Stimulated activated CD4-positive, alpha-beta T cell treated with anti-CD3 and anti-CD28 coated beads, Interleukin-2, amount 100 ng/mL, for 48 hours (primary cell): ENCODE measurements at regions not wholly inside any gene's neighbourhood (a gene's known extent, or its start where the extent isn't known, plus 50 kb on each side); places are given as distances from the start of the nearest gene placed in this dataset.

Experiments
- DNase-seq, 2 donors: peaks; one replicate each; pipeline ENCODE4 v3.0.0-alpha.2; 2020

DNA sequence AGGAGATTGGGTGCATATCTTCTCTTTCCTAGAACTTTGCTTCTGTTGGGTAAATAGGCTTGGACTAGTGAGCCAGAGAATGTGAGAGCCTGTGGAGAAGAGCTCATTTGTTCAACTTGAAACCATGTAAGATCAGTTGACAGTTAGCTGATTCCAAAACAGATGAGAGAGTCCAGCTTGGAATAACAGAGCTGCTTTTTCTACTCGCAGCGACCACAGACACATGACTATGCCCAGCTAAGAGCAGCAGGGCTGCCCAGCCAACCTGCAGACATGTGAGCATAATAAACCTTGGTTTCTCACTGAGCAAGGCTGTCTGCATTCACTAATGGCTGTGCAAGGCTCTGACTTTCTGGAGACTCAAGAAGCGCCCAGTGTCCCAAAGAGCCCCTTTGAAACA lies 209.2 kb downstream of the C12orf75 start:
- DNase-seq: no peak

GRCh38 chr12:105547786-105548185 lies 217.3 kb downstream of the C12orf75 start:
- no peak for DNase-seq

GRCh38 chr12:105548626-105549025 lies 218.1 kb downstream of the C12orf75 start:
- DNase-seq: no peak

DNA sequence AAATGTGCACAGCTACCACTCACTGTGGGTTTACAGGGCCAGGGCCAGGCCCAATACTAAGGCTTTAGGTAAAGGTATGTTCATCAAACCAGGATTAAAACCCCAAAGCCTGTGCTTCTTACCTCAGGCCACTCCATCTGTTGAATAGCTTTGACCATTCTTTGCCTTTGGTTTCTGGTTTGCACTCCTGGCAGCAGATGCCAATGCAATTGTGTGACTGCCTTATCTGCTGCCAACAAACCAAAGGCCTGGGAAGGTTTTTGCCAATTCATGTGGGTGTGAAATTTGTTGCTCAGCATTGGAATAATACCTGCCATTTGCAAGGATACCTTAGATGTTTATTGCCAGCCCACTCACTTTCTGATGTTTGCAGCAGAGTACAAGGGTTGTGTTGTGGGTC lies 221.6 kb downstream of the C12orf75 start:
- no peak for DNase-seq

DNA sequence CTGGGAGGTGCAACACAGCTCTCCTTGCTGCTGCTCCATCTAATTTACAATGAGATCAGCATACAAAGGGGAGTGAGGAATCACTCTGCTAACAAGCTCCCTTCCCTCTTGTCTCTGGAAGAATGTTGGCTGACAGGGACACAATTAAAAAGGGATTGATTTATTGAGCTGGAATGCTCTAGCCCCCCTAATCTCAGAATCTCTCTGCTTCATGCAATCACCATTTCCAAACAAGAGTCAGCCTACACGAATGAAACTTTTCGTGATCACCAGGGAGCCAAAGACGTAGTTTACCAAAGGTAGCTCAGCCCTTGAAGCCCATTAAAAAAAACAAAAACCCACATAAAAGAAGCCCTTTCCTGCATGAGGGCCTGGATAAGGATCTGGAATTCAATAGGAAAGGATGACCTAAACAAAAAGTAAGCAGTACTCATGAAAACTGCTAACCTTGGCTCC lies 223.8 kb downstream of the C12orf75 start:
- no peak for DNase-seq

DNA sequence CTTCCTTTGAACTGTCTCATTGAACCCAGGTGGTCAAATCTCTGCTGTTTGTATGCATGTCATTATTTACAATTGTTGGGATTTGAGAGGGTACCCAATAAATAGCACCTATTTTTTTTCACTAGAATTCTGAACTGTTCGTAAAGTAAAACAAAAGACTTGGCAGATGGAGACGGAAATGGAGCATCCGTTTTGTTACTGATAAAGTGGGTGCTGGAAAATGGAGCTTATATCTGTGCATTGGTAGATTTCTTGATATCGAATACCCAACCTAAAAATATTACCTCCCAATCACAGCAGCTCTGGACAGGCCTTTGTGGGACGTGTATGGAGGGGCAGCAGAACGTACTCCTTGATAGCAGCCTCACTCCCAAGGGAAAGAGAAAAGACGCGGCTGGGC lies 224.4 kb downstream of the C12orf75 start:
- DNase-seq: no peak

GRCh38 chr12:105555556-105556295 lies 225.2 kb downstream of the C12orf75 start:
- no peak for DNase-seq

DNA sequence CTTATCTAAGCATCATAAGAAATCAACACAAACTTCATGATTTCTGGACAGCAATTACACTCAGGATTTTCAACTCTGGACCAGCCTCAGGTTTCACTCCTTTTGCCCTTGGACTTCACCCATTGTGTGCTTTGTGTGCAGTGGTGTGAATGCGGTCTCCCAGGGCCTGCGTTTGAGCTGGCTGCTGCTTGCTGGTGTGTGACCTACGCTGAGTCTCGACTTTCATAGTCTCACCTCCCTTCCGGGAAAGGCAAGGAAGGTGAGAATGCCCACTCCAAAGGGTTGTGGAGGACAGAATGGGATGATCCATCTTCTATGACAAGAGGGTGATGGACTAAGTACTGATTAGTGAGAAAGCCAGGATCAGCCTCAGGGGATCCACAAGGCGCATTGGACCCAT lies 228.8 kb downstream of the C12orf75 start:
- DNase-seq: no peak

DNA sequence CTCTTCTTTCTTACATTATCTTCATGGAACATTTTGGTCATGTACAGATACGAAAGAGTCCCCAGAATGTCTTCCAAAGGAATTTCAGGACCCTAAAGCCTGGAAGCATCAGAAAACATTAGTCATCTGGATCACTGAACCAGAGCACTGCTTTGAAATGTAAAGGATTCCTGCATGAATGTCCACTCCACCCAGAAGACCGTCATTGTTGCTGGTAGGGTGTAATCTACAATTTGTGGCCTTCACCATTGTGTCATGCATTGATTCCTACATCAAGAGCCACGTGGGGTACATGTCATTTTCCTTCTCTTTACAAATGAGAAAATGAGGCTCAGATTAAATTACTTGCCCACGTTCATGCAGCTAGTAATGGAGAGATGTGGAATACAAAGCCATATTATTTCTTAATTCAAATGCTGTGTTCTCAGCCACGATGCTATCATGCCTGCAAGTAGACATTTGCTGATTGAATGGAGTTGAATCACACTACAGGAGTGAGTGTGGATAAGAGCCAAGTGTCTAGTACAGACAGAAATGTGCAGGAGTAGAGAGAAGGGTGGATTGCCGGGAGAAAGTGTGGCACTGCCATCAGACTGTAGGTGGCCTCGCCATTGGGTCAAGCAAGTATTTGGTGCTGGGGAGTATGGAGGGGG lies 231.2 kb downstream of the C12orf75 start:
- no peak for DNase-seq

- no peak for DNase-seq
Measured at GRCh38 chr12:105562199-105562971, 231.9 kb downstream of the C12orf75 start.

- DNase-seq: no peak
Measured at GRCh38 chr12:105567061-105567460, 236.6 kb downstream of the C12orf75 start.

GRCh38 chr12:105569886-105570285 lies 239.4 kb downstream of the C12orf75 start:
- no peak for DNase-seq

DNA sequence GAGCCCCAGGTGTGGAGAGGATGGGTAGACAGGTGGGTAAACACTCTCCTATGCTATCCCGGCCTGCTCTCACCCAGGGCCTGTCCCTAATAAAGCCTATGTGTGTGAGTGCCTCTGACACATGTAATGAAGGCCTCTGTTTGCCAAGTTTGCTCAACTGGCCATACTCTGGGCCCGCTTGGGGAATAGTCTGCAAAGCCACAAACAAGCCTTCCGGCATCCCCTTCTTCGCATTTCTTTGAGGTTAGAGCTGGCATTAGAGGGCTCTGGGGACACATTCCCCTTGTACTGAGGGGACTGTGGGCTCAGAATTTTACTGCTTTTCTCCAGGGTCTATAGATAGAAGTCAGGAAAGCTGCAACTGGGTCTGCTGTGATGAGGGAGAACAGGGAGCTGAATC lies 240.5 kb downstream of the C12orf75 start:
- DNase-seq: no peak

DNA sequence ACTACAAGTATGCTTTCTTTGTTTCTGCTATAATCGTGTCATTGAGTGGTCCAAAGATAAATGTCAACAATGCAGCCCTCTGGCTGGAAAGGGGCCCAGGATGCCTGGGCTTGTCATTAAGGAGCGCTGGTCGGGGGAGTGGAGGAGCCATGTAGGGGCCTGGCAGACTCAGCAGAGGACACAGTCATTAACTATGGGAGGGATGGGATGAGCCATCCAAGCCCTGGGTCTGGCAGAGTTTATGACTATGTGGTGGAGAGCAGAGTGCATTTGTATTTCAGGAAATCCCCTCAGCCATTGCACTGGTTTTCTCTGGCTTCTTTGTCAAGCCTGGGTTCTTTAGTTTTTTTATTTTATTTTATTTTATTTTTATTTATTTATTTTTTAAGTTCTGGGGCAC lies 243.1 kb downstream of the C12orf75 start:
- no peak for DNase-seq

DNA sequence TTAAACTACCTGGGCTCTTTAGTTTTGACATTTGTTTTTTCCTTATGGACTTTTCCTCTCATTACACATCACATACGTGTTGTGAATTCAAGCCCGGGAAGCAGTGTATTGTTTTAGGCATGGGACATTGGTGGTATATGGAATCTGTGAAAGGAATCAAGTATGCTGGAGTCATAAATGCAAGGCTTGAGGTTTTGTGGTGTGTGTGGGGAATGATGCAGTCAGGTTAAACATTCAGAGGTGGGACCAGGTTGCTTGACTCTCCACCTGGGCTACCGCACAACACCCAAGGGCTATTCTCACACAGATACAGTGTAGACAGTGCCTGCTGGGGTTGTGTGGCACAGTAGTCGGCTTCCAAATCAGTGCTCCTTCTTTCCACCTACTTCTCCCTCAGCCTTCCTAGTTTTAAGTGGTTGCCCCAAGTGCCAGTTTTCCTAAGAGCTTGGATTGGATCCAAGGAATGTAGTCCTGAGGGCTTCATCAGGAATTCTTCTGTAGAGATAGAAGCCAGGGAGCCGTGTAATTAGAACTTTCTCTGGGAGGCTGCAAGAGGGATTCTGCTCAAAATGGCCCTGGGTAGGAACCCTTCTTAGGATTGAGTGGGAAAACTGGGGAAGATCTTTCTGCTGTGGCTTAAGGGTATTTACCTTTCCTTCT lies 243.7 kb downstream of the C12orf75 start:
- no peak for DNase-seq

DNA sequence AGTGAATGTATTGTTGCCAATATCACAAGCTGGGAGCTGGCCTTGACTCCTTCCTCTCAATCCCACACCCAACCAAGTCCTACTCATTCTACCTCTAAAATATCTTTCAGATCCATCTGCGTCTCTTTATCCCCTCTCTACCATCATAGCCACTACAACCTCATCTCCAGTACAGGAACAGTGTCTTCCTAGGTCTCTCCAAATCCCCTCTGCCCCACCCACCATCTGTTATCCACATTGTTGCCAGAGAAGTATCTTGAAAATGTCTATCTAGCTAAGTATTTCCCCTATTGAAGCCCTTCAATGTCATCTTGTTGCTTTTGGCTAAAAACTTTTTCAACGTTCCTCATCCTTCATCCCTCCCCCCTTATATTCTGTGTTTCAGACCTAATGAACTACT lies 244.7 kb downstream of the C12orf75 start:
- no peak for DNase-seq

DNA sequence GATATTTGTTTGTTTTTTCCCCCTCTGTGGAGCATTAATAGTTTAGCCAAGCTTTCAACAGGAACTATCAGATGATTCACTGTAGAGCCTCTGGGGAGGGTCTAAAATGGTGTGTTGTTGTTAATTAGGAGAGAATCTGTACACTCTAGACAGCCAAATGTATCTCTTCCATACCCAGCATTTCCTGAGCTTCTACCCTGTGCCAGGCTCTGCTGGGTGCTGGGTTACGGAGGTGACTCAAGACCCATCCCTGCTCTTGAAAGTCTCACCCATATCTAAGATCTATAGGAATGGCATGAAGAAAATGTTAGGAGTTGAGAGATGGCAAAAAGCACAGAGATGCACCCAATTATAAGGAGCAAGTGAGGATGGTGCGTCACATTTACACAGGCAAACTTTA lies 245.8 kb downstream of the C12orf75 start:
- no peak for DNase-seq

- DNase-seq: no peak
Measured at GRCh38 chr12:105580821-105581352, 250.4 kb downstream of the C12orf75 start.

- no peak for DNase-seq
Measured at GRCh38 chr12:105581420-105581819, 250.9 kb downstream of the C12orf75 start.

GRCh38 chr12:105585107-105585506 lies 254.6 kb downstream of the C12orf75 start:
- DNase-seq: no peak

DNA sequence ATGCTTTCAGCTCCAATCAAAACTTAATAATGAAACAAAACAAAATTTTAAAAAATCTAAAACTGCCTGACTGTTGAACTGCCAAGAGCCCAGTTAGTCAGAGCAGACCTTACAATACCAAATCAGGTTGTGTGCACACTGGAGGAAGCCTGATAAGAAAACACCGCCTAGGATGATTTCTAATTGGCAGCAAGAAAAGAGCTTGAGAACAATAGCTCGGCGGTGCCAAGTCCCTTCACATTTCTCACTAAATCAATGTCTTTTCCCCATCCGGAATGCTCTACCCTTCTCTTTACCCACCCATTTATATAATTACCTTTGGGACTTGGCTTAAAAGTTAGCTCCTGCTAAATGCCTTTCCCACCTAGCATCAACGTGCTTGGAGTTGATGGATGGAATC lies 256.7 kb downstream of the C12orf75 start:
- DNase-seq: no peak

- no peak for DNase-seq
Measured at GRCh38 chr12:105588106-105588505, 257.6 kb downstream of the C12orf75 start.

- DNase-seq: no peak
Measured at GRCh38 chr12:105590571-105590970, 260.1 kb downstream of the C12orf75 start.
